GM21515 (cell line): ENCODE measurements at regions not wholly inside any gene's neighbourhood (a gene's known extent, or its start where the extent isn't known, plus 50 kb on each side); places are given as distances from the start of the nearest gene placed in this dataset.

Experiments
- ATAC-seq: cut with Tn5 transposase; IDR thresholded peaks from one replicate; pipeline ENCODE4 v1.9.1; 2021; ENCODE audit not compliant: unreplicated experiment

- ATAC-seq = no peak
Measured at GRCh38 chr4:185893500-185893899, 81.5 kb upstream of the SORBS2 start.

- ATAC-seq = no peak
Measured at GRCh38 chr4:185894481-185894880, 82.5 kb upstream of the SORBS2 start.

GRCh38 chr4:185895351-185895750 lies 83.4 kb upstream of the SORBS2 start:
- ATAC-seq = no peak

- no peak for ATAC-seq
Measured at GRCh38 chr4:185895866-185896265, 83.9 kb upstream of the SORBS2 start.

DNA sequence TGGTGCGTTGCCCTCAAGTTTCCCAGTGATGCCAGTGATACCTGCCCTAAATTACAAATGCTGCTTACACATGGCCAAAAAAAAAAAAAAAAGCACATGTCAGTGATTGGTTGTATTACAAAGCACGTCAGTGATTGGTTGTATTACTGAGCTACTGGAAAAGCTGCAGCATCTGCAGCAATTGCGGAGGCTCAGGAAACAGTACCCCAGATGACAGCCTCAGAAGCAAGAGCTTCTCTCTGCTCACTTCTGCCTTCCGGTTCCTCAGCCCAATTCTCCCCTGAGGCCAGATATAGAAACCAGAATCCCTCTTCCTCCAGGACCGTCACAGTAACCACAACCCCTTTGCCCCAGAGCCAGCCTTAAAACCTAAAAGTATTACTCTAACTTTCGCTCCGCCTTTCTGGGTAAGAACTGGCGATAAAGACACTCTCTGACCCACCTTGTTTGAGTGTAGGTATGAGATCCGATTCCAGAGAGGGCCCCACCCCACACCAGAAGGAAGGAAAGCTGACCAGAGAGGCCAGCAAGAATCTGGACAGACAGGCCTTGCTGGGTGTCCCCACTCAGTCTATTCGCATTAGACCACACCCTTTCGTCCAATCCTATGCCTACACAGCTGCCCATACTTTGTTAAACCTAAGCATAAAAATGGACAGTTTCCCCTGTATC lies 85.0 kb upstream of the SORBS2 start:
- ATAC-seq = no peak

- ATAC-seq = no peak
Measured at GRCh38 chr4:185898413-185898812, 86.4 kb upstream of the SORBS2 start.

DNA sequence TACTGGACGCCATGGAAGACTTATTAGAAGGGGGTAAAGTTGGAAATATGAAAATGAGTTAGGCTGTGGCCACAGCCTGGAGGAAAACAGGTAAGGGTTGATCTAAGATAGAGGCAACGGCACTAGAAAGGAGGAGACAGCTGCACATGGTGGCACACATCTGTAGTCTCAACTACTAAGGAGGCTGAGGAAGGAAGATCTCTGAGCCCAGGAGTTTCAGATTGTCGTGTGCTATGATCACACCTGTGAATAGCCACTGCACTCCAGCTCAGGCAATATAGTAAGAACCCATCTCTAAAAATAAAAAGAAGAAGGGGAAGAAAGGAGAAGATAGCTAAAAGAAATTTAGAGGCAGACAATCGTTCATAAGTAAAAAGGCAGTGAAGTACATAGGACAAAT lies 87.8 kb upstream of the SORBS2 start:
- no peak for ATAC-seq

DNA sequence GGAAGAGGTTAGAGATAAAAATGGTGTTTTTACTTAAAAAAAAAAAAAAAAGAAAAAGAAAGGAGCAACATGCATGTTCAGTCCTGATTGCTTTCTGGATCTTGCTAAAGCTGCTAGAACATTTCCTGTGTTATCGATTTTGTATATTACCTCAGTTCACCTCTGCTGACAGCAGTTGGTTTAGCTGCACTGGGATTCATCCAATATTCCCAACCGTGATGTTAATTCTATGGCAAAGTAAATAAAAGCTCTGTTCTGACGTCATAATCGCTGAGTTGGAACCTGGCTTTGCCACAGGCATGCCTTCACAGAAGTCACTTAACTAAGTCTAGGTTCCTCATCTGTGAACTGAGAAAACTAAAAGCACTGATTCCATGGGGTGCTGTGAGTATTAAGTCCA lies 90.7 kb upstream of the SORBS2 start:
- no peak for ATAC-seq

GRCh38 chr4:185903205-185903604 lies 91.2 kb upstream of the SORBS2 start:
- ATAC-seq = no peak

DNA sequence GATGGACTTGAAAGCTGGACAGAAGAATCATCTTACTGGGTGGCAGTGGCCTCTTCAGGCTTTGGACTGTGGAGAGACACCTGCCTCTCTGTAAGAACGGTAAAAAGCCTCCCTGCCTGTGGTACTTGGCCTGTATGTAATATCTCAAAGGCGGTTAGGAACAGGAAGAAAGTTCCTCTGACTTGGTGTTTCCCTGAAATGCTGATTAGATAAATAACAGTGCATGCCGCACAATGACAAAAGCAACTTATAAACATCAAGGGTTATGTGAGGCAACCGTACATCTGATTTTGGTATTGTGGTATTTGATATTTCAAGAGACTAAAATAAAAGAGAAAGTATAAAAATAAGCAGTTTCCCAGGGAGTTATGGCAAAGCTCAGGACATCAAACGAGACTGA lies 92.4 kb upstream of the SORBS2 start:
- ATAC-seq = no peak

GRCh38 chr4:185909972-185910371 lies 98.0 kb upstream of the SORBS2 start:
- ATAC-seq = no peak

GRCh38 chr4:185911556-185912064 lies 99.6 kb upstream of the SORBS2 start:
- ATAC-seq = no peak

DNA sequence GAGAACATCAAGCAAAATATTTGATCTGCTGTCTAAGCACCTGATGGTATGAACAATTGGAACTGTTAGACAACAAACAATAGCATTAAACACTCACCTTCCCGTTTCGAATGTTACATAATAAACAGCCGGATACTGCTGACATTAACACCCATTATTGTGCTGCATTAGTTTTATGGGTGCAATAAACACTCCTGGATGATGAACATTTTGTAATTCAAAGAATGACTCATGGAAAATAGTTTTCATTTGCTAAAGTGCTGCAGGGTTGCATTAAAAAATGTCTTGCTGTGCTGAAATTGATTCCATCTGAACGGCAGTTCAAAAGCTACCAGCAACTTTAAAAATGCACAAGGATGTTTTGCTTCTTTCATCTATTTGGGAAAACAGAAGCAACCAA lies 100.8 kb upstream of the SORBS2 start:
- no peak for ATAC-seq

GRCh38 chr4:185914583-185915199 lies 102.7 kb upstream of the SORBS2 start:
- no peak for ATAC-seq

GRCh38 chr4:185915271-185915670 lies 103.3 kb upstream of the SORBS2 start:
- ATAC-seq = no peak

DNA sequence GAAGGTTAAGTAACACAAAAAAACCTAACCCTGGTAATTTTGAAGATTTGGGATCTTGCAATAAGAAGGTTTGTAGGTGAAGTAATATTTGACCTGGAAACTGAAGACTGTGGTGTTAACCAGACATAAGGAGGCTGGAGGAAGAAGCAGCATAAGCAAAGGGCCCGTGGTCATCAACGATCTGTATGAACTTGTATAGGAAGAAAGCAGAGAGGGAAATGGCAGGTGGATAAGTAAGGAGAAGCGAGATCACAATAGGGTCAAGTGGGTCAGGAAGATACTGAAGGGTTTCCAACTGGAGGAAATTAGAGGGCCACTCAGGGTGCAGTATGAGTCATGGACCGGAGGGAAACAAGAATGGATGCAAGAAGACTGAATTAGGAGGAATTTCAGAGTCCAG lies 103.8 kb upstream of the SORBS2 start:
- ATAC-seq = no peak

GRCh38 chr4:185916231-185916630 lies 104.2 kb upstream of the SORBS2 start:
- no peak for ATAC-seq

DNA sequence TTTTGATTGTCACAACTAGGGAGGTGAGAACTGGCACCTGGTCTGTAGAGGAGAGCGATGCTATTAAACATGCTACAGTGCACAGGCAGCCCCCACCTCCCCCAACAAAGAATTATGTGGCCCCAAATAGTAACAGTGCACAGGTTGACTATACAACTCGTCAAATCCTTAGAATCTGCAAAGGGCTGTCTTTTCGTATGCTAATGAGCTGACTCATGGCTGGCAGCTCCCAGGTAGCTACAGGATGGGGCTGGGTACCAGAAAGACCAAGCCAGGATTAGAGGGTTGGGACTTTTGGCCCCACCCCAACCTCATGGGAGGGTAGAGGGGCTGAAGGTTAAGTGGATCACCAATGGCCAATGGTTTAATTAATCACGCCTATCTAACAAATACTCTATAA lies 104.7 kb upstream of the SORBS2 start:
- ATAC-seq = no peak

DNA sequence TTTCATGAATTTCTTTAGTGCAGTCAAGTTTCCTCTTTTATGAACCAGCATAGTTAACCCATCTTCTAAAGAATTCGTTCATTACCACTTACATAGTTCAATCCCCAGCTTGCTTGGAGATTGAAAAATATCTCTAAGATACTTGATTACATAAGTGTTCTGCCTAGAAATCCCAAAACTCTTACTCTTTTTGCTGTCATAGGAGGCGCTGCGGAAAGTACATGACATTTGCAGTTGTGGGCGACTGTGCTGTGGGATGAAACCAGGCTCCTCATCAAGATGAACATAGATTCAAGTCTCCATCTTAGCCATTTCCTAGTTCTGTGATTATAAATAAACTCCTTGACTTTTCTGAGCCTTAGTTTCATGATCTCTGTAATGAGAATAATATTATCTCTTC lies 107.1 kb upstream of the SORBS2 start:
- no peak for ATAC-seq

GRCh38 chr4:185920171-185920570 lies 108.2 kb upstream of the SORBS2 start:
- no peak for ATAC-seq

- no peak for ATAC-seq
Measured at GRCh38 chr4:185920691-185921260, 108.8 kb upstream of the SORBS2 start.
